K562 (cell line): ENCODE measurements at regions not wholly inside any gene's neighbourhood (a gene's known extent, or its start where the extent isn't known, plus 50 kb on each side); places are given as distances from the start of the nearest gene placed in this dataset.

Experiments used
- ATAC-seq: fragments of 200-7000 bp; cut with Tn5 transposase; 3 replicates; pipeline ENCODE4 v1.9.1; 2020; ENCODE audit warnings: moderate library complexity
- BruUV-seq: library from RNA; stranded (reverse); fragments of 400-500 nt; replicated peaks from 2 replicates; lab custom pipeline; 2021; lab: Mats Ljungman, UMichigan
- CTCF ChIA-PET: fragments of 300-600 bp; formaldehyde crosslinking; extraction: SDS; loops from one replicate; lab custom pipeline; 2021; ENCODE audit warnings: low intra/inter-chr PET ratio; lab: Yijun Ruan, JAX
- POLR2A ChIA-PET: fragments of 300-600, 350-650 bp; sonication (Branson Sonifier 250); formaldehyde crosslinking; extraction: SDS; loops from one replicate; lab custom pipeline; 2021; ENCODE audit warnings: antibody characterized with exemption, inconsistent platforms; lab: Yijun Ruan, JAX
- DNase-seq, 4 experiments: peaks; one replicate each; pipeline versions ENCODE4 v3.0.0 to v3.0.0-alpha.2; 2011 to 2018; ENCODE audit warnings: low spot score in 3 of 4, mixed read lengths in 3 of 4; ENCODE audit errors: extremely low read depth in 1 of 4
- FAIRE-seq: peaks from 2 replicates; lab custom pipeline; 2011; peaks lifted over from hg19 to GRCh38; lab: Jason Lieb, UNC
- H2AFZ ChIP-seq: 2 replicates; pipeline ENCODE4 v1.6.0; 2011; ENCODE audit warnings: low read depth, low read length, control low read depth, inconsistent platforms
- H3K27ac ChIP-seq: fragments of 200-600 bp; 3 replicates; pipeline ENCODE4 v1.8.0; 2011; ENCODE audit warnings: low read depth, mild to moderate bottlenecking, control low read depth, inconsistent platforms, low read length, moderate library complexity, mixed read lengths; ENCODE audit errors: extremely low read depth
- H3K27me3 ChIP-seq, 2 experiments: fragments of 300-600 bp in 1 of 2; 2 replicates in 1 of 2; 3 replicates in 1 of 2; pipeline versions ENCODE4 v1.6.0 to v1.8.0; 2011; ENCODE audit warnings: inconsistent platforms in 2 of 2, low read length in 2 of 2, mild to moderate bottlenecking in 1 of 2, mixed read lengths in 1 of 2, moderate library complexity in 1 of 2; ENCODE audit not compliant: control insufficient read depth in 2 of 2, insufficient read depth in 2 of 2
- H3K36me3 ChIP-seq: fragments of 300-600 bp; 3 replicates; pipeline ENCODE4 v1.8.0; 2011; ENCODE audit warnings: mild to moderate bottlenecking, low read length, inconsistent platforms; ENCODE audit not compliant: control insufficient read depth, insufficient read depth
- H3K4me1 ChIP-seq, 2 experiments: fragments of 200-600 bp in 1 of 2; replicated peaks in 1 of 2; 2 replicates in 1 of 2; 3 replicates in 1 of 2; pipeline versions ENCODE4 v1.5.1 to v1.8.0; 2011; ENCODE audit warnings: inconsistent platforms in 2 of 2, low read length in 2 of 2, mild to moderate bottlenecking in 1 of 2, mixed read lengths in 1 of 2, moderate library complexity in 1 of 2; ENCODE audit not compliant: control insufficient read depth in 2 of 2, insufficient read depth in 2 of 2
- H3K4me2 ChIP-seq: 2 replicates; pipeline ENCODE4 v1.6.1; 2011; ENCODE audit warnings: low read length, control low read depth, inconsistent platforms, mixed read lengths; ENCODE audit not compliant: insufficient read depth
- H3K4me3 ChIP-seq: fragments of 200-600 bp; sonication (generic), shearing (Covaris generic); 2 replicates; pipeline ENCODE4 v1.5.1; 2016; ENCODE audit warnings: control low read depth, inconsistent platforms
- H3K79me2 ChIP-seq: fragments of 200-600 bp; 3 replicates; pipeline ENCODE4 v1.8.0; 2011; ENCODE audit warnings: low read length, inconsistent platforms; ENCODE audit not compliant: control insufficient read depth, insufficient read depth
- H3K9ac ChIP-seq, 2 experiments: 2 replicates each; pipeline versions ENCODE4 v1.6.0 to v1.6.1; 2011; ENCODE audit warnings: low read depth in 2 of 2, low read length in 2 of 2, control low read depth in 1 of 2, inconsistent platforms in 1 of 2, mild to moderate bottlenecking in 1 of 2, mixed read lengths in 1 of 2; ENCODE audit not compliant: insufficient read depth in 1 of 2
- H3K9me1 ChIP-seq: one replicate; pipeline ENCODE4 v1.6.0; 2011; ENCODE audit warnings: inconsistent platforms, mild to moderate bottlenecking, low read length, moderate library complexity; ENCODE audit not compliant: control insufficient read depth, insufficient read depth
- H3K9me3 ChIP-seq: replicated peaks from 2 replicates; pipeline ENCODE4 v1.5.1; 2011; ENCODE audit warnings: low read depth, low read length, inconsistent platforms; ENCODE audit not compliant: control insufficient read depth, insufficient read depth
- H4K20me1 ChIP-seq: replicated peaks from 2 replicates; pipeline ENCODE4 v1.6.1; 2011; ENCODE audit warnings: low read length, inconsistent platforms, mixed read lengths; ENCODE audit not compliant: control insufficient read depth, insufficient read depth
- ATF7 ChIP-seq: fragments of 450-650 bp; IDR thresholded peaks from 2 replicates; pipeline ENCODE4 v1.7.1; 2014; ENCODE audit warnings: mild to moderate bottlenecking, moderate library complexity
- HDAC2 ChIP-seq: fragments of 450-650 bp; IDR thresholded peaks from 2 replicates; pipeline ENCODE4 v1.6.1; 2016; ENCODE audit warnings: mild to moderate bottlenecking
- MYBL2 ChIP-seq, 2 experiments: fragments of 450-650 bp in 1 of 2; sonication (generic) in 1 of 2; formaldehyde crosslinking in 1 of 2; IDR thresholded peaks; 2 replicates each; pipeline versions ENCODE4 v1.6.1 to v1.8.1; 2017 to 2022; ENCODE audit warnings: borderline replicate concordance in 1 of 2, inconsistent platforms in 1 of 2, low read depth in 1 of 2, mild to moderate bottlenecking in 1 of 2, missing genetic modification reagents in 1 of 2, moderate library complexity in 1 of 2
- MYNN ChIP-seq, 2 experiments: sonication (generic); formaldehyde crosslinking in 1 of 2; IDR thresholded peaks; 2 replicates each; pipeline versions ENCODE4 v1.5.0 to v1.6.1; 2016 to 2020; ENCODE audit warnings: antibody characterized with exemption in 1 of 2, missing genetic modification reagents in 1 of 2
- RAD51 ChIP-seq: fragments of 450-650 bp; IDR thresholded peaks from 2 replicates; pipeline ENCODE4 v1.7.1; 2016; ENCODE audit warnings: low read depth, mild to moderate bottlenecking, borderline replicate concordance
- STAT5A ChIP-seq: IDR thresholded peaks from 2 replicates; pipeline ENCODE4 v1.6.1; 2012; ENCODE audit warnings: low read length, inconsistent platforms, borderline replicate concordance
- whole genome bisulfite sequencing: fragments of 100-300 bp; shearing (Covaris generic); methylation state at CpG from one replicate; pipeline ENCODE4 v1.1.6; 2016; ENCODE audit warnings: low coverage, mixed read lengths; ENCODE audit not compliant: insufficient coverage; ENCODE audit errors: missing lambda C conversion rate; 5-methylcytosine and 5-hydroxymethylcytosine counted together
- in situ Hi-C: fragments of 300-500 bp; cut with MboI; formaldehyde crosslinking; loops from 4 replicates; pipeline ENCODE4 v1.15.0; 2018; ENCODE audit warnings: inconsistent platforms, mixed read lengths
- intact Hi-C: fragments of 100-400 bp; cut with micrococcal nuclease; formaldehyde crosslinking; loops from 2 replicates; pipeline ENCODE4 v1.14.2; 2022

GRCh38 chr13:63195726-63196125 is 1780.1 kb upstream of the PCDH20 start:
- FAIRE-seq (no peak), DNase-seq (no peak), ATAC-seq (no peak)
- CTCF ChIA-PET = no interaction called here
- POLR2A ChIA-PET = no interaction called here
- H3K36me3 ChIP-seq = no peaks in the 10 kb centered on the region
- no peaks in the 10 kb centered on the region for H3K9me3 ChIP-seq
- WGBS = 0% methylated on average over 1 of the region's 1 CpG
- H3K27ac ChIP-seq = no peak overlapping the region
- H3K9ac ChIP-seq = no peak overlapping the region
- H3K27me3 ChIP-seq = no peaks in the 10 kb centered on the region
- BruUV-seq = no TSS peak
- no peaks in the 10 kb centered on the region for H3K4me1 ChIP-seq
- H4K20me1 ChIP-seq = no peaks in the 10 kb centered on the region
- no peak overlapping the region for H3K4me3 ChIP-seq
- H3K4me2 ChIP-seq = no peak overlapping the region
- no peak for TF ChIP-seq ATF7
- no peak for TF ChIP-seq RAD51
- TF ChIP-seq MYBL2 (IDR thresholded peaks at IDR 0.05; ENCODE audit: low read depth) = no peak
- TF ChIP-seq MYBL2 (CRISPR knock-in tag; IDR thresholded peaks at IDR 0.05; ENCODE audit: borderline replicate concordance) = no peak
- in situ Hi-C loops = no loop called here
- no peaks in the 10 kb centered on the region for H3K79me2 ChIP-seq
- H2AFZ ChIP-seq = no peak overlapping the region
- H3K9me1 ChIP-seq = no peaks in the 10 kb centered on the region
- intact Hi-C loops = no loop called here

GRCh38 chr13:63190742-63191141 is 1775.1 kb upstream of the PCDH20 start:
- Histone ChIP-seq H3K79me2 (no peaks in the 10 kb centered on the region), H3K36me3 (no peaks in the 10 kb centered on the region), H3K27ac (no peak overlapping the region), H2AFZ (no peak overlapping the region), H3K9me3 (no peaks in the 10 kb centered on the region), H3K4me3 (no peak overlapping the region), H3K4me2 (no peak overlapping the region), H3K9ac (no peak overlapping the region), H4K20me1 (no peaks in the 10 kb centered on the region), H3K27me3 (no peaks in the 10 kb centered on the region), H3K4me1 (no peaks in the 10 kb centered on the region), H3K9me1 (no peaks in the 10 kb centered on the region)
- BruUV-seq = no TSS peak
- no peak for FAIRE-seq
- intact Hi-C loops (no loop called here), in situ Hi-C loops (no loop called here)
- DNase-seq = no peak
- ChIA-PET POLR2A (no interaction called here), CTCF (no interaction called here)
- 0% methylated on average over 5 of the region's 5 CpGs for WGBS
- no peak for ATAC-seq
- TF ChIP-seq MYNN (IDR thresholded peaks at IDR 0.05) = no peak
- TF ChIP-seq MYNN (CRISPR knock-in tag; IDR thresholded peaks at IDR 0.05) = no peak
- no peak for TF ChIP-seq STAT5A
- TF ChIP-seq HDAC2 = no peak
- TF ChIP-seq, all 486 proteins: peak for 0
